Pancreas (tissue), 10 donors: ENCODE measurements at regions not wholly inside any gene's neighbourhood (a gene's known extent, or its start where the extent isn't known, plus 50 kb on each side); places are given as distances from the start of the nearest gene placed in this dataset.

ENCODE experiments used
- ATAC-seq, 4 donors: fragments of 200-7000 bp; cut with Tn5 transposase; one replicate each; pipeline versions ENCODE4 v1.8.0 to v1.9.1; 2020; ENCODE audit warnings: mild to moderate bottlenecking in 4 of 4, moderate library complexity in 4 of 4
- DNase-seq, 6 donors: peaks; one replicate each; pipeline ENCODE4 v3.0.0-alpha.2; 2020
- FAIRE-seq: peaks from 2 replicates; lab custom pipeline; 2012; peaks lifted over from hg19 to GRCh38; lab: Jason Lieb, UNC
- H3K27ac ChIP-seq, 4 donors: fragments of 200-600 bp; sonication (generic); 1 replicate in 3 of 4; 2 replicates in 1 of 4; pipeline versions ENCODE4 v1.5.0 to v1.8.0; 2020
- H3K27me3 ChIP-seq, 4 donors: fragments of 200-600 bp; one replicate each; pipeline ENCODE4 v1.8.0; 2021
- H3K36me3 ChIP-seq, 3 donors: fragments of 200-600 bp; sonication (generic) in 1 of 3; one replicate each; pipeline versions ENCODE4 v1.5.0 to v1.8.0; 2020 to 2021
- H3K4me1 ChIP-seq, 3 donors: fragments of 200-600 bp; one replicate each; pipeline ENCODE4 v1.8.0; 2021
- H3K4me3 ChIP-seq, 4 donors: fragments of 200-600 bp; sonication (generic) in 2 of 4; one replicate each; pipeline versions ENCODE4 v1.5.0 to v1.8.0; 2020 to 2021
- H3K9me3 ChIP-seq, 4 donors: fragments of 200-600 bp; one replicate each; pipeline ENCODE4 v1.8.0; 2021
- CTCF ChIP-seq, 4 donors: fragments of 200-600 bp; sonication (generic) in 3 of 4; IDR thresholded peaks; one replicate each; pipeline versions ENCODE4 v1.5.0 to v1.8.0; 2021; ENCODE audit warnings: antibody characterized with exemption in 4 of 4
- WGBS, 2 donors: extraction: QIAGEN DNeasy Blood & Tissue Kit; methylation state at CpG; one replicate each; pipeline ENCODE4 v1.1.7; 2013; 5-methylcytosine and 5-hydroxymethylcytosine counted together
- intact Hi-C, 3 donors: fragments of 100-400 bp; cut with DNase I; formaldehyde crosslinking; loops; one replicate each; pipeline versions ENCODE4 v1.11.1 to v1.14.2; 2022
- donor health status: healthy with polysubstance abuse.
- donor health status: DM: no; HTN: no; CAD: no; lungs with moderate emphysema.
- donor health status: DM: no; HTN: no; CAD: no.
- donor health status: control.
- donor health status: control.
- donor health status: Bipolar disorder and iron deficiency.
- donor health status: DM: yes; HTN: yes; CAD: no.
- donor health status: DM: no; HTN: no; CAD: no.
- donor health status: DM: no; HTN: no; CAD: no.
- donor health status: DM: yes; HTN: yes; CAD: no.

- FAIRE-seq: no peak
- H3K9me3 ChIP-seq: no peaks in the 10 kb centered on the region
- H3K36me3 ChIP-seq: no peaks in the 10 kb centered on the region
- 82% methylated on average over 1 of the region's 1 CpG for WGBS, 2 donors
- no peaks in the 10 kb centered on the region for H3K27me3 ChIP-seq
- ATAC-seq: no peak
- no peak overlapping the region for H3K4me3 ChIP-seq
- no peak overlapping the region for H3K27ac ChIP-seq
- DNase-seq: no peak
- intact Hi-C loops: no loop called here
- H3K4me1 ChIP-seq: peaks cover 3 to 8% (median 7%) of the 10 kb centered on the region in 3 donors
- TF ChIP-seq CTCF (IDR thresholded peaks at IDR 0.05): no peak
Measured at GRCh38 chr15:37223089-37223488, 122.7 kb upstream of the MEIS2 start.

- Histone ChIP-seq H3K9me3 (no peaks in the 10 kb centered on the region), H3K27ac (no peak overlapping the region), H3K36me3 (no peaks in the 10 kb centered on the region), H3K4me1 (no peaks in the 10 kb centered on the region), H3K27me3 (no peaks in the 10 kb centered on the region), H3K4me3 (no peak overlapping the region)
- ATAC-seq (no peak), DNase-seq (no peak), FAIRE-seq (no peak)
- no peak for TF ChIP-seq CTCF (IDR thresholded peaks at IDR 0.05)
- 71 to 78% methylated on average over 5 of the region's 5 CpGs for WGBS, 2 donors
- intact Hi-C loops: no loop called here
Measured at GRCh38 chr15:37229855-37230619, 129.7 kb upstream of the MEIS2 start.

GRCh38 chr15:37245358-37245757 is 145.0 kb upstream of the MEIS2 start:
- FAIRE-seq (no peak), DNase-seq (no peak), ATAC-seq (no peak)
- no peaks in the 10 kb centered on the region for H3K27me3 ChIP-seq
- intact Hi-C loops: no loop called here
- H3K27ac ChIP-seq: no peak overlapping the region
- H3K4me3 ChIP-seq: no peak overlapping the region
- H3K36me3 ChIP-seq: no peaks in the 10 kb centered on the region
- 26 to 37% methylated on average over 2 of the region's 2 CpGs for WGBS, 2 donors
- no peak for TF ChIP-seq CTCF (IDR thresholded peaks at IDR 0.05)
- H3K9me3 ChIP-seq: no peaks in the 10 kb centered on the region
- H3K4me1 ChIP-seq: no peaks in the 10 kb centered on the region

GRCh38 chr15:37246065-37246464 is 145.7 kb upstream of the MEIS2 start:
- intact Hi-C loops: no loop called here
- no peak for TF ChIP-seq CTCF (IDR thresholded peaks at IDR 0.05)
- 69 to 70% methylated on average over 1 of the region's 1 CpG for WGBS, 2 donors
- Histone ChIP-seq H3K4me1 (no peaks in the 10 kb centered on the region), H3K4me3 (no peak overlapping the region), H3K9me3 (no peaks in the 10 kb centered on the region), H3K27ac (no peak overlapping the region), H3K36me3 (no peaks in the 10 kb centered on the region), H3K27me3 (no peaks in the 10 kb centered on the region)
- no peak for ATAC-seq
- DNase-seq: no peak
- FAIRE-seq: no peak

GRCh38 chr15:37246856-37247255 is 146.5 kb upstream of the MEIS2 start:
- intact Hi-C loops: no loop called here
- Histone ChIP-seq H3K4me3 (no peak overlapping the region), H3K36me3 (no peaks in the 10 kb centered on the region), H3K27me3 (no peaks in the 10 kb centered on the region), H3K9me3 (no peaks in the 10 kb centered on the region), H3K4me1 (no peaks in the 10 kb centered on the region), H3K27ac (no peak overlapping the region)
- DNase-seq: no peak
- TF ChIP-seq CTCF (IDR thresholded peaks at IDR 0.05): no peak
- WGBS, 2 donors: 91 to 94% methylated on average over 3 of the region's 3 CpGs
- no peak for FAIRE-seq
- no peak for ATAC-seq
